ENCODE measurements at regions not wholly inside any gene's neighbourhood (a gene's known extent, or its start where the extent isn't known, plus 50 kb on each side); places are given as distances from the start of the nearest gene placed in this dataset.
"Not testable (repeated sequence)": the region's sequence is repeated elsewhere in the genome, so short reads cannot be mapped to it uniquely, and the experiment has no call there.

GRCh38 chr4:63080934-63081333 is 1328.3 kb downstream of the TECRL start:
- no peak for DNase-seq (ENCODE audit: low read depth, low spot score)

GRCh38 chr4:63063760-63064159 is 1345.5 kb downstream of the TECRL start:
- no peak for DNase-seq (ENCODE audit: low read depth, low spot score)

GRCh38 chr4:63062891-63063290 is 1346.4 kb downstream of the TECRL start:
- not testable (repeated sequence) for DNase-seq (ENCODE audit: low read depth, low spot score)

GRCh38 chr4:63049726-63050125 is 1359.5 kb downstream of the TECRL start:
- no peak for DNase-seq (ENCODE audit: low read depth, low spot score)

- no peak for DNase-seq (ENCODE audit: low read depth, low spot score)
Measured at GRCh38 chr4:63049278-63049677, 1360.0 kb downstream of the TECRL start.

- no peak for DNase-seq (ENCODE audit: low read depth, low spot score)
Measured at GRCh38 chr4:63036159-63036866, 1372.9 kb downstream of the TECRL start.

GRCh38 chr4:63029380-63029779 is 1379.9 kb downstream of the TECRL start:
- DNase-seq (ENCODE audit: low read depth, low spot score) = no peak

- no peak for DNase-seq (ENCODE audit: low read depth, low spot score)
Measured at GRCh38 chr4:63020661-63021060, 1388.6 kb downstream of the TECRL start.

GRCh38 chr4:63017300-63017699 is 1392.0 kb downstream of the TECRL start:
- DNase-seq (ENCODE audit: low read depth, low spot score) = no peak

GRCh38 chr4:62970846-62971245 is 1438.4 kb downstream of the TECRL start:
- DNase-seq (ENCODE audit: low read depth, low spot score) = no peak

GRCh38 chr4:62960415-62960814 is 1448.8 kb downstream of the TECRL start:
- no peak for DNase-seq (ENCODE audit: low read depth, low spot score)

GRCh38 chr4:62953752-62954151 is 1455.5 kb downstream of the TECRL start:
- no peak for DNase-seq (ENCODE audit: low read depth, low spot score)

- no peak for DNase-seq (ENCODE audit: low read depth, low spot score)
Measured at GRCh38 chr4:62952366-62952765, 1456.9 kb downstream of the TECRL start.

- no peak for DNase-seq (ENCODE audit: low read depth, low spot score)
Measured at GRCh38 chr4:62948108-62948507, 1461.1 kb downstream of the TECRL start.

GRCh38 chr4:62940229-62940628 is 1469.0 kb downstream of the TECRL start:
- no peak for DNase-seq (ENCODE audit: low read depth, low spot score)

GRCh38 chr4:62930884-62931283 is 1478.4 kb downstream of the TECRL start:
- no peak for DNase-seq (ENCODE audit: low read depth, low spot score)

- no peak for DNase-seq (ENCODE audit: low read depth, low spot score)
Measured at GRCh38 chr4:62928483-62928882, 1480.8 kb downstream of the TECRL start.

GRCh38 chr4:62927574-62927973 is 1481.7 kb downstream of the TECRL start:
- no peak for DNase-seq (ENCODE audit: low read depth, low spot score)

GRCh38 chr4:62923783-62924182 is 1485.5 kb downstream of the TECRL start:
- DNase-seq (ENCODE audit: low read depth, low spot score) = no peak

GRCh38 chr4:62917649-62918048 is 1491.6 kb downstream of the TECRL start:
- no peak for DNase-seq (ENCODE audit: low read depth, low spot score)

- no peak for DNase-seq (ENCODE audit: low read depth, low spot score)
Measured at GRCh38 chr4:62914758-62915157, 1494.5 kb downstream of the TECRL start.

- no peak for DNase-seq (ENCODE audit: low read depth, low spot score)
Measured at GRCh38 chr4:62913065-62913464, 1496.2 kb downstream of the TECRL start.

- DNase-seq (ENCODE audit: low read depth, low spot score) = no peak
Measured at GRCh38 chr4:62912531-62912930, 1496.7 kb downstream of the TECRL start.

GRCh38 chr4:62909238-62909637 is 1500.0 kb downstream of the TECRL start:
- DNase-seq (ENCODE audit: low read depth, low spot score) = no peak

All from smooth muscle cell of the brain vasculature (primary cell).